Natural killer cell (primary cell): ENCODE measurements at regions not wholly inside any gene's neighbourhood (a gene's known extent, or its start where the extent isn't known, plus 50 kb on each side); places are given as distances from the start of the nearest gene placed in this dataset.

Source experiments
- ATAC-seq, 3 donors: fragments of 150-1000 bp in 2 of 3; fragments of 200-7000 bp in 1 of 3; cut with Tn5 transposase; 1 replicate in 1 of 3; 2 replicates in 2 of 3; pipeline ENCODE4 v1.10.0; 2021; ENCODE audit warnings: mild to moderate bottlenecking in 2 of 3, moderate library complexity in 2 of 3
- DNase-seq, 2 donors: peaks; one replicate each; pipeline versions ENCODE4 v3.0.0 to v3.0.0-alpha.2; 2013 to 2021; ENCODE audit warnings: mixed read lengths in 1 of 2
- H3K27ac ChIP-seq: one replicate; pipeline ENCODE4 v1.5.1; 2013; ENCODE audit warnings: mild to moderate bottlenecking, low read length
- H3K27me3 ChIP-seq: one replicate; pipeline ENCODE4 v1.6.1; 2013; ENCODE audit warnings: low read length; ENCODE audit not compliant: control insufficient read depth, insufficient read depth
- H3K36me3 ChIP-seq: one replicate; pipeline ENCODE4 v1.6.1; 2013; ENCODE audit warnings: low read length; ENCODE audit not compliant: control insufficient read depth, insufficient read depth
- H3K4me1 ChIP-seq: one replicate; pipeline ENCODE4 v1.6.1; 2013; ENCODE audit warnings: low read length; ENCODE audit not compliant: control insufficient read depth, insufficient read depth
- H3K4me3 ChIP-seq: one replicate; pipeline ENCODE4 v1.5.1; 2013; ENCODE audit warnings: low read length
- H3K9me3 ChIP-seq: one replicate; pipeline ENCODE4 v1.6.1; 2013; ENCODE audit warnings: low read length; ENCODE audit not compliant: control insufficient read depth, insufficient read depth
- H3K27ac Mint-ChIP-seq, 2 donors: one replicate each; pipeline ENCODE4 v1.8.0; 2022; ENCODE audit warnings: mild to moderate bottlenecking in 2 of 2, mixed read lengths in 2 of 2, moderate library complexity in 1 of 2
- H3K27me3 Mint-ChIP-seq, 2 donors: one replicate each; pipeline ENCODE4 v1.8.0; 2022; ENCODE audit warnings: low read depth in 2 of 2, mixed read lengths in 2 of 2
- H3K36me3 Mint-ChIP-seq: one replicate; pipeline ENCODE4 v1.8.0; 2022; ENCODE audit warnings: mixed read lengths
- H3K4me1 Mint-ChIP-seq, 2 donors: one replicate each; pipeline ENCODE4 v1.8.0; 2022; ENCODE audit warnings: mixed read lengths in 2 of 2
- H3K4me3 Mint-ChIP-seq: one replicate; pipeline ENCODE4 v1.8.0; 2022; ENCODE audit warnings: mild to moderate bottlenecking, moderate library complexity, mixed read lengths
- H3K9me3 Mint-ChIP-seq, 2 donors: one replicate each; pipeline ENCODE4 v1.8.0; 2022; ENCODE audit warnings: mixed read lengths in 2 of 2
- WGBS: methylation state at CpG from one replicate; pipeline ENCODE4 v1.1.7; 2013; ENCODE audit warnings: missing lambda C conversion rate; ENCODE audit not compliant: insufficient coverage; 5-methylcytosine and 5-hydroxymethylcytosine counted together
- intact Hi-C: fragments of 100-400 bp; cut with micrococcal nuclease; formaldehyde crosslinking; loops from one replicate; pipeline ENCODE4 v1.14.2; 2022
- TF ChIP-seq, protein P1 (sequence below): fragments of 200-600 bp; IDR thresholded peaks from one replicate; pipeline ENCODE4 v1.8.0; 2022; ENCODE audit warnings: antibody characterized with exemption

DNA sequence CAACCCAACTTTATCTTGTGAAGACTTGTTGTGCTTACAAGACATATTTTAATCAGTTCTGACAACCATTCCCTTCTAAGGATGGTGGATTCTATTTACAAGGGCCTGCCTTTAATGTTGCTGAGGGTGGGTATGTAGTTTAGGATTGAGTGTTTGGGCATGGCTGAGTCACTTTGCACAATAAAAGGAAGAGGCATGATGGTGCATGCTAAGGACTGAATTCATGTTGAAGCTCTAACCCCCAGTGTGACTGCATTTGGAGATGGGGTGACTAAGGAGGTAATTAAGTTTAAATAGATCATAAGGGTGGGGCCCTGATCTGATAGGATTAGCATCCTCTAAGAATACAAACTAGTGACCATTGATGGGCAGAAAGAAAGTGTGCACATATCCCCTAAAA, 196.1 kb upstream of the HS3ST3A1 start:
- Histone ChIP-seq H3K4me3 (no peak overlapping the region), H3K36me3 (no peaks in the 10 kb centered on the region), H3K27ac (no peak overlapping the region), H3K9me3 (no peaks in the 10 kb centered on the region), H3K4me1 (no peaks in the 10 kb centered on the region), H3K27me3 (no peaks in the 10 kb centered on the region)
- H3K27me3 Mint-ChIP-seq, result no peaks in the 10 kb centered on the region
- no peaks in the 10 kb centered on the region for H3K4me1 Mint-ChIP-seq
- H3K27ac Mint-ChIP-seq, result no peak overlapping the region
- TF ChIP-seq, protein P1, sequence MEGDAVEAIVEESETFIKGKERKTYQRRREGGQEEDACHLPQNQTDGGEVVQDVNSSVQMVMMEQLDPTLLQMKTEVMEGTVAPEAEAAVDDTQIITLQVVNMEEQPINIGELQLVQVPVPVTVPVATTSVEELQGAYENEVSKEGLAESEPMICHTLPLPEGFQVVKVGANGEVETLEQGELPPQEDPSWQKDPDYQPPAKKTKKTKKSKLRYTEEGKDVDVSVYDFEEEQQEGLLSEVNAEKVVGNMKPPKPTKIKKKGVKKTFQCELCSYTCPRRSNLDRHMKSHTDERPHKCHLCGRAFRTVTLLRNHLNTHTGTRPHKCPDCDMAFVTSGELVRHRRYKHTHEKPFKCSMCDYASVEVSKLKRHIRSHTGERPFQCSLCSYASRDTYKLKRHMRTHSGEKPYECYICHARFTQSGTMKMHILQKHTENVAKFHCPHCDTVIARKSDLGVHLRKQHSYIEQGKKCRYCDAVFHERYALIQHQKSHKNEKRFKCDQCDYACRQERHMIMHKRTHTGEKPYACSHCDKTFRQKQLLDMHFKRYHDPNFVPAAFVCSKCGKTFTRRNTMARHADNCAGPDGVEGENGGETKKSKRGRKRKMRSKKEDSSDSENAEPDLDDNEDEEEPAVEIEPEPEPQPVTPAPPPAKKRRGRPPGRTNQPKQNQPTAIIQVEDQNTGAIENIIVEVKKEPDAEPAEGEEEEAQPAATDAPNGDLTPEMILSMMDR, result no peak
- no peak overlapping the region for H3K4me3 Mint-ChIP-seq
- peaks cover 0 to 3% of the 10 kb centered on the region in 2 donors for H3K9me3 Mint-ChIP-seq
- intact Hi-C loops, result no loop called here
- ATAC-seq (no peak), DNase-seq (no peak)
- H3K36me3 Mint-ChIP-seq, result no peaks in the 10 kb centered on the region

DNA sequence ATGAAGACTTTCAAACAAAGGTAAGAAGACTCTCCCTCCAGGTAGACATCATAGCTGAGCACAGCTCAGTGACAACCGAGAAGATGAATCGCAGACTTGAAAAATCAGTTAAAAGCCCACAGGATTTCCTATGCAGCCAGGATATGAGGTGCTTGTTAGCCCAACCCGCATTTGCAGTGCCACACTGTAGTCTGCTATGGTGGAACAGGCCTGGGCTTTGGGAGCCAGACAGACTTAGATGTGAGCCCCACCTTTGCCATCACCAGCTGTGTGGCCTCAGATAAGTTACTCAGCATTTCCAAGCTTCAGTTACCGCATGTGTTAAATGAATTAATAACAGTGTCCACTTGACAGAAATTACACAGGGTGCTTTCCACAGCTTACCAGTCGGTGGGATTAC, 204.4 kb upstream of the HS3ST3A1 start:
- no peak overlapping the region for H3K4me3 Mint-ChIP-seq
- no peak overlapping the region for H3K27ac Mint-ChIP-seq
- WGBS, result 62% methylated on average over 5 of the region's 5 CpGs

DNA sequence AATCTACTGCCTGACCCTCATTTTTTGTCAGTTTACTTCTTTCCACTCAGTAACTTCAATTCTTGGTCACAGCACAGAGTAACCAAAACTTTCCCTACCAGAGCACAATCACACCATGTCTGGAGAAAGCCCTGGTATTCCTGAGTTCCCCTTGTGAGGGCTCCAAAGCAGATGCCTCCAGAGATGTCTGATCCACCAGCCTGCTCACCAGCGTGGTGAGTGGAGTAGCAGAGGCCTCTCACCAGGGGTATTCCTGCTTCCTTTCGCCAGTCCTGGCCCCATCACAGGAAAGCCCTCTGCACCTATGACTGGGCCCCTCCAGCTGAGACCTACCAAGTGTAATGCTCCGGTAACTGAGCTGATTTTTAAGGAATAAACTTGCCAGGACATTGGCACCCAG, 205.4 kb upstream of the HS3ST3A1 start:
- no peaks in the 10 kb centered on the region for H3K36me3 ChIP-seq
- Mint-ChIP-seq H3K9me3 (peaks cover 0 to 2% of the 10 kb centered on the region in 2 donors), H3K27me3 (no peaks in the 10 kb centered on the region), H3K4me1 (no peaks in the 10 kb centered on the region), H3K4me3 (no peak overlapping the region), H3K36me3 (no peaks in the 10 kb centered on the region), H3K27ac (no peak overlapping the region)
- no peak overlapping the region for H3K27ac ChIP-seq
- no peaks in the 10 kb centered on the region for H3K4me1 ChIP-seq
- DNase-seq, result no peak
- no peak for ATAC-seq
- no peaks in the 10 kb centered on the region for H3K9me3 ChIP-seq
- TF ChIP-seq, protein P1, result no peak
- intact Hi-C loops, result no loop called here
- no peak overlapping the region for H3K4me3 ChIP-seq
- 95% methylated on average over 3 of the region's 3 CpGs for WGBS
- no peaks in the 10 kb centered on the region for H3K27me3 ChIP-seq

More for the DNA sequence above, 204.4 kb upstream of the HS3ST3A1 start:
- Histone ChIP-seq H3K27me3 (no peaks in the 10 kb centered on the region), H3K4me3 (no peak overlapping the region), H3K9me3 (no peaks in the 10 kb centered on the region), H3K4me1 (no peaks in the 10 kb centered on the region), H3K36me3 (no peaks in the 10 kb centered on the region), H3K27ac (no peak overlapping the region)
- no peaks in the 10 kb centered on the region for H3K27me3 Mint-ChIP-seq
- peaks cover 0 to 2% of the 10 kb centered on the region in 2 donors for H3K9me3 Mint-ChIP-seq
- no peaks in the 10 kb centered on the region for H3K4me1 Mint-ChIP-seq
- intact Hi-C loops, result no loop called here
- ATAC-seq, result no peak
- H3K36me3 Mint-ChIP-seq, result no peaks in the 10 kb centered on the region
- DNase-seq, result no peak
- TF ChIP-seq, protein P1, result no peak

DNA sequence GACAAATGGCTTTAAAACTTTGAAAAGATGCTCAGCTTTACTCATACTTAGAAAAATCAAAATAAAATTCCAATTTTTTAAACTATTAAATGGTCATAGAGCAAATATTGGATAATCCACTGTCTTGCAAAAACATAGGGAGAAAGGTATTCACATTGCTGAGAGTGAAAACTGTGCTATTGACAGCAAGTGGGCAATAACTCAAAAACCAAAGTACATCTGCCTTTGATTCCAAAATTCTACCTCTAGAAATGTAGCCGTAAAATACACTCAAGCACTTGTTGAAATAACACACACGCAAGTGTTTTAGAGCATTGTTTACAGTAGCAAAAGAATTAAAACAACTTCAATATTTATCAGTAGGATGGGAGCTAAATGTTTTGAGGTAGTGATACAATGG, 210.6 kb upstream of the HS3ST3A1 start:
- no peak overlapping the region for H3K27ac Mint-ChIP-seq
- WGBS, result 100% methylated on average over 1 of the region's 2 CpGs
- TF ChIP-seq, protein P1, result no peak
- H3K27me3 Mint-ChIP-seq, result no peaks in the 10 kb centered on the region
- no peak for ATAC-seq
- no peak for DNase-seq
- Histone ChIP-seq H3K4me3 (no peak overlapping the region), H3K27ac (no peak overlapping the region), H3K36me3 (no peaks in the 10 kb centered on the region), H3K9me3 (no peaks in the 10 kb centered on the region), H3K27me3 (no peaks in the 10 kb centered on the region), H3K4me1 (no peaks in the 10 kb centered on the region)
- H3K4me3 Mint-ChIP-seq, result no peak overlapping the region
- no peaks in the 10 kb centered on the region for H3K4me1 Mint-ChIP-seq
- no peaks in the 10 kb centered on the region for H3K9me3 Mint-ChIP-seq
- intact Hi-C loops, result no loop called here
- no peaks in the 10 kb centered on the region for H3K36me3 Mint-ChIP-seq
